ENCODE measurements at regions not wholly inside any gene's neighbourhood (a gene's known extent, or its start where the extent isn't known, plus 50 kb on each side); places are given as distances from the start of the nearest gene placed in this dataset.

DNA sequence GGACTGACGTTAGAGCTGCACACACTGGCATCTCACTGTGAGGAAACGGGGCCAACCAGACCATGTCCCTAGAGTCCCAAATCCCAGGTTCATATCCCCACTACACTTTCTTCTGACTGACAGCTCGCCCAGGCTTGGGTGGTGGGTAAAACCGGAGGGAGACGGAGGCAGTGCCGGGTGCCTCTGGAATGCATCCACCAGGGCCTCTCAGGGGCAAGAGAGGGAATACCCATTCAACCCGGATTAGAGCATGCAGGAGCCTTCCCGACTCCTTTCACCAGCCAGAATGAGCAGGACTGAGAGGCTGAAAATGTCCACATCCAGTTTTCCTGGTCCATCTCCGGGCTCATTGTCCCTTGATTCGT, 297.2 kb downstream of the ADGRD1 start:
- Histone ChIP-seq H3K4me3 (no peak overlapping the region), H3K4me1 (no peaks in the 10 kb centered on the region), H3K36me3 (no peaks in the 10 kb centered on the region), H3K27ac (no peak overlapping the region), H3K9me3 (no peaks in the 10 kb centered on the region), H3K27me3 (no peaks in the 10 kb centered on the region)
- intact Hi-C loops (cut with DNase I; ENCODE audit: low total_unique reads) = no loop called here
- TF ChIP-seq POLR2A (IDR thresholded peaks at IDR 0.05) = no peak
- TF ChIP-seq, protein P1, sequence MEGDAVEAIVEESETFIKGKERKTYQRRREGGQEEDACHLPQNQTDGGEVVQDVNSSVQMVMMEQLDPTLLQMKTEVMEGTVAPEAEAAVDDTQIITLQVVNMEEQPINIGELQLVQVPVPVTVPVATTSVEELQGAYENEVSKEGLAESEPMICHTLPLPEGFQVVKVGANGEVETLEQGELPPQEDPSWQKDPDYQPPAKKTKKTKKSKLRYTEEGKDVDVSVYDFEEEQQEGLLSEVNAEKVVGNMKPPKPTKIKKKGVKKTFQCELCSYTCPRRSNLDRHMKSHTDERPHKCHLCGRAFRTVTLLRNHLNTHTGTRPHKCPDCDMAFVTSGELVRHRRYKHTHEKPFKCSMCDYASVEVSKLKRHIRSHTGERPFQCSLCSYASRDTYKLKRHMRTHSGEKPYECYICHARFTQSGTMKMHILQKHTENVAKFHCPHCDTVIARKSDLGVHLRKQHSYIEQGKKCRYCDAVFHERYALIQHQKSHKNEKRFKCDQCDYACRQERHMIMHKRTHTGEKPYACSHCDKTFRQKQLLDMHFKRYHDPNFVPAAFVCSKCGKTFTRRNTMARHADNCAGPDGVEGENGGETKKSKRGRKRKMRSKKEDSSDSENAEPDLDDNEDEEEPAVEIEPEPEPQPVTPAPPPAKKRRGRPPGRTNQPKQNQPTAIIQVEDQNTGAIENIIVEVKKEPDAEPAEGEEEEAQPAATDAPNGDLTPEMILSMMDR (IDR thresholded peaks at IDR 0.05) = no peak
- no peak for DNase-seq

DNA sequence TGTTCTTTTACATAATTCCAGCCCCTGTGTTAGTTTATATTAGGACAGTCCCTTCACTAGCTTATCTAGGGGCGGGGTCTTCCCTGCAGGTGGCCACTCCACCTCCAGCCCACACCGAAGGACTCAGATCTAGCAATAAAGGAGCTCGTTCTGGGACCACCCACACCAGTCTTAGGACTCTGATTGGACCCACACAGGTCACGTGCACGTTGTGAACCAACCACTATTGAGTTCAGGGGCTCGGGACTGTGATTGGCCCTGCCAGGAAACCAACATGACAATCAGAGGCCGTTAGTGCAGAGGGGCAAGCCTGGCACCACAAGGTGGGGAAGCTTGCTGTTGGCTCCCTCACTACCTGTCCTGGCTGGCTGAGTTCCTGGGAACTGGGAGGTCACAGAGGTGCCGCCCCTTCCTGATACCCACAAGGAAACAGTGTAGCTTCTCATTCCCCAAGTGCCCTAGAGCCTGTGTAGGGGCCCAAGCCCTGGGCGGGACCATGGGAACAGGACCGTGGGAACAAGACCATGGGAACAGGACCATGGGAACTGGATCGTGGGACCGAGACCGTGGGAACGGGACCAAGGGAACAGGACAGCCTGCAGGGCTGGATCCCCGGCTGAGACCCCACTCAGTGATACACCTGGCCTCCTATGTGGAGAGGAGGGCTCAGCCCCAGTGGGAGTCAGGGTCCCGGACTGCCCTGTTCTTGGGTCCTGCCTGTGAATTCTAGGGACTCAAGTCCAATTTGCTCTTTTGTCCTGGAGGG, 297.8 kb downstream of the ADGRD1 start:
- intact Hi-C loops (cut with DNase I; ENCODE audit: low total_unique reads) = no loop called here
- Histone ChIP-seq H3K27me3 (no peaks in the 10 kb centered on the region), H3K36me3 (no peaks in the 10 kb centered on the region), H3K27ac (no peak overlapping the region), H3K9me3 (no peaks in the 10 kb centered on the region), H3K4me1 (no peaks in the 10 kb centered on the region), H3K4me3 (no peak overlapping the region)
- TF ChIP-seq, protein P1 (IDR thresholded peaks at IDR 0.05) = no peak
- no peak for TF ChIP-seq POLR2A (IDR thresholded peaks at IDR 0.05)
- DNase-seq = no peak

DNA sequence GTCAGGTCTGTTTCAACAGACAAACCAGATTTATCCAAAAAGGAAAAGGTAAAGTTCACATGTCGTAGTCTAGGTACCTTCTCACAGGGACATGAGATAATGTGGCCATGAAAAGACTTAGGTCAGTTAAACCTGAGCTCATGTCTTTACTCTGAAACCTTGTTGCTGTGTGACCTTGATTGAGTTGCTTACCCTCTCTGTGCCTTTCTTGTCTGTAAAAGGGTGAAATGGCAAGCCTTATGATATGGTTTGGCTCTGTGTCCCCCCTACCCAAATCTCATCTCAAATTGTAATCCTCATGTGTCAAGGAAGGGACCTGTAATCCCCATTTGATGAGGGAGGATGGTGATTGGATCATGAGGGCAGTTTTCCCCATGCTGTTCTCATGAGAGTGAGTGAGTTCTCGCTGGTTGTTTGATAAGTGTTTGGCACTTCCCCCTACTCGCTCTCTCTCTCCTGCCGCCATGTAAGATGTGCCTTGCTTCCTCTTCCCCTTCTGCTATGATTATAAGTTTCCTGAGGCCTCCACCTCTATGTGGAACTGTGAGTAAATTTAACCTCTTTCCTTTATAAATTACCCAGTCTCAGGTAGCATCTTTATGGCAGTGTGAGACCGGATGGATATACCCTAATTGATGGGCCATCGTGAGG, 299.8 kb downstream of the ADGRD1 start:
- H3K27ac ChIP-seq = no peak overlapping the region
- no peaks in the 10 kb centered on the region for H3K4me1 ChIP-seq
- no peak for DNase-seq
- H3K36me3 ChIP-seq = no peaks in the 10 kb centered on the region
- TF ChIP-seq POLR2A (IDR thresholded peaks at IDR 0.05) = no peak
- TF ChIP-seq, protein P1 (IDR thresholded peaks at IDR 0.05) = no peak
- intact Hi-C loops (cut with DNase I; ENCODE audit: low total_unique reads) = no loop called here
- H3K9me3 ChIP-seq = no peaks in the 10 kb centered on the region
- no peak overlapping the region for H3K4me3 ChIP-seq
- H3K27me3 ChIP-seq = no peaks in the 10 kb centered on the region

DNA sequence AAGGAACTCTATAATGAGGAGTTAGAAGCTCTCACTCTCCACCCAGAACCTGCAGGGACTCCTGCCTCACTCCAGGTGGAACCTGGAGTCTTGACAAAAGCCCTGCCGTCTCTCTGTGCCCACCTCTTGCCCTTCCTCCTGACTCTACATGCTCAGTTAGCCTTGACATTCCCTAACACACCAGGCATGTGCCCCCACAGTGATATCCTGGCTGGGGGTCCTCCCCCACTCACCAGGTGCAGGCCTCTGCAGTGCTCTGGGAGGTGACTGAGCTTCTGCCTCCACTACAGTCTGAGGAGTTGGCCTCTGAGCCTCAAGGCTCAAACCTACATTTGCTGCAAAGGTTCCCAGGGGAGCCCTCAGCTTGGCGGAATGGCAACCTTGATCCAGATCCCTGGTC, 300.7 kb downstream of the ADGRD1 start:
- no peak for TF ChIP-seq POLR2A (IDR thresholded peaks at IDR 0.05)
- TF ChIP-seq, protein P1 (IDR thresholded peaks at IDR 0.05) = no peak
- Histone ChIP-seq H3K9me3 (no peaks in the 10 kb centered on the region), H3K36me3 (no peaks in the 10 kb centered on the region), H3K4me3 (no peak overlapping the region), H3K27ac (no peak overlapping the region), H3K4me1 (no peaks in the 10 kb centered on the region), H3K27me3 (no peaks in the 10 kb centered on the region)
- DNase-seq = no peak
- intact Hi-C loops (cut with DNase I; ENCODE audit: low total_unique reads) = no loop called here

DNA sequence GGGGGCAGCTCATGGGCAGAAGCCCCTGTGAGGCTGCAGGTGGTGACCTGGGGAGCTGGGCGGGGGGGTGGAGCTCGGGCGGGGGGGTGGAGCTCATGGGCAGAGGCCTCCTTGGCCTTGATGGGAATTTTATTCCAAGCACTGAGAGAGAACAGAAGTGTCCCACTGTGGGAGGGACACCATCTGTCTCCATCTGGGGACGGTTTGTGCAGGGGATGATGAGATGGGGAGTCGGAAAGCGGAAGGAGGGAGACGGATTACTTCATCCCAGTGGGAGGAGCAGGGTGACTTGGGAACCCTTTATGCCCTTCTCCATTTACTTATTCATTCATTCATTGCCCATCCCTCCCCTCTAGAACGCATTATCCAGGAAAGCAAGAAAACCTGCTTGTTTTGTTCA, 304.7 kb downstream of the ADGRD1 start:
- DNase-seq = no peak
- Histone ChIP-seq H3K4me3 (no peak overlapping the region), H3K4me1 (no peaks in the 10 kb centered on the region), H3K27ac (no peak overlapping the region), H3K27me3 (no peaks in the 10 kb centered on the region), H3K36me3 (no peaks in the 10 kb centered on the region), H3K9me3 (no peaks in the 10 kb centered on the region)
- no peak for TF ChIP-seq POLR2A (IDR thresholded peaks at IDR 0.05)
- TF ChIP-seq, protein P1 (IDR thresholded peaks at IDR 0.05) = no peak
- intact Hi-C loops (cut with DNase I; ENCODE audit: low total_unique reads) = no loop called here

Data from uterus (tissue), 3 donors.